ENCODE measurements at regions not wholly inside any gene's neighbourhood (a gene's known extent, or its start where the extent isn't known, plus 50 kb on each side); places are given as distances from the start of the nearest gene placed in this dataset.
"Not testable (repeated sequence)": the region's sequence is repeated elsewhere in the genome, so short reads cannot be mapped to it uniquely, and the experiment has no call there.

DNA sequence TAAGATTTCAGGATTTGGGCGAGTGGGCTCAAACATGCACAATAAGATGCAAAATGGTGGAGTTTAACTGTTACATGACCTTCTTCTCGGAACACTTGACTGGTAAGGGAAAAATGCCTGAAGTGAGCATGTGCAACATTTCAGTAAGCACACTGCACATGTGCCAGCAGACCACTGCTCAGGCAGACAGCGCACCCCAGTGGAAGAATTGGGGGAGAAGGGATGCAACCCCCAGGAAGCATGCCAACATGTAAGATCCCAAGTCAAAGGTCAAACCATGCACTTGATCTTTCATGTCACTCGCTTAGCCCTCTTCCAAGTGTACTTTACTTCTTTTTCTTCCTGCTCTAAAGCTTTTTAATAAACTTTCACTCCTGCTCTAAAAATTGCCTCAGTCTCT is 256.3 kb downstream of the CENPC start:
- POLR2A ChIA-PET: no interaction called here
- H3K4me1 Mint-ChIP-seq (ENCODE audit: low read depth): no peaks in the 10 kb centered on the region
- H3K27ac Mint-ChIP-seq: no peak overlapping the region
- CTCF ChIA-PET: no interaction called here
- TF ChIP-seq, protein P1, sequence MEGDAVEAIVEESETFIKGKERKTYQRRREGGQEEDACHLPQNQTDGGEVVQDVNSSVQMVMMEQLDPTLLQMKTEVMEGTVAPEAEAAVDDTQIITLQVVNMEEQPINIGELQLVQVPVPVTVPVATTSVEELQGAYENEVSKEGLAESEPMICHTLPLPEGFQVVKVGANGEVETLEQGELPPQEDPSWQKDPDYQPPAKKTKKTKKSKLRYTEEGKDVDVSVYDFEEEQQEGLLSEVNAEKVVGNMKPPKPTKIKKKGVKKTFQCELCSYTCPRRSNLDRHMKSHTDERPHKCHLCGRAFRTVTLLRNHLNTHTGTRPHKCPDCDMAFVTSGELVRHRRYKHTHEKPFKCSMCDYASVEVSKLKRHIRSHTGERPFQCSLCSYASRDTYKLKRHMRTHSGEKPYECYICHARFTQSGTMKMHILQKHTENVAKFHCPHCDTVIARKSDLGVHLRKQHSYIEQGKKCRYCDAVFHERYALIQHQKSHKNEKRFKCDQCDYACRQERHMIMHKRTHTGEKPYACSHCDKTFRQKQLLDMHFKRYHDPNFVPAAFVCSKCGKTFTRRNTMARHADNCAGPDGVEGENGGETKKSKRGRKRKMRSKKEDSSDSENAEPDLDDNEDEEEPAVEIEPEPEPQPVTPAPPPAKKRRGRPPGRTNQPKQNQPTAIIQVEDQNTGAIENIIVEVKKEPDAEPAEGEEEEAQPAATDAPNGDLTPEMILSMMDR (IDR thresholded peaks at IDR 0.05): no peak
- DNase-seq (peak; percentile 52), ATAC-seq (peak; percentile 34)
- H3K4me3 Mint-ChIP-seq: no peak overlapping the region
- H3K36me3 Mint-ChIP-seq (ENCODE audit: low read depth): no peaks in the 10 kb centered on the region
- no peaks in the 10 kb centered on the region for H3K27me3 Mint-ChIP-seq
- intact Hi-C loops (cut with micrococcal nuclease): no loop called here
- H3K9me3 Mint-ChIP-seq: no peaks in the 10 kb centered on the region

DNA sequence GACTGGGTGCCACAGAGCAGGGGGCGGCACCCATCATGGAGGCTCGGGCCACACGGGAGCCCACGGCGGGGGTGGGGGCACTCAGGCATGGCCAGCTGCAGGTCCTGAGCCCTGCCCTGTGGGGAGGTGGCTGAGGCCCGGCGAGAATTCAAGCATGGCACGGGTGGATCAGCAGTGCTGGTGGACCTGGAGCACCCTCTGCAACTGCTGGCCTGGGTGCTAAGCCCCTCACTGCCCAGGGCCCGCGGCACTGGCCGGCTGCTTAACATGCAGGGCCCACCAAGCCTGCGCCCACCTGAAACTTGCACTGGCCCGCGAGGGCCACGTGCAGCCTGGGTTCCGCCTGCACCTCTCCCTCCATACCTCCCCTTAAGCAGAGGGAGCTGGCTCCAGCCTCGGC is 258.6 kb downstream of the CENPC start:
- Mint-ChIP-seq H3K4me3 (no peak overlapping the region), H3K27ac (no peak overlapping the region), H3K4me1 (ENCODE audit: low read depth) (no peaks in the 10 kb centered on the region), H3K36me3 (ENCODE audit: low read depth) (no peaks in the 10 kb centered on the region), H3K9me3 (no peaks in the 10 kb centered on the region), H3K27me3 (no peaks in the 10 kb centered on the region)
- ChIA-PET POLR2A (no interaction called here), CTCF (no interaction called here)
- TF ChIP-seq, protein P1 (IDR thresholded peaks at IDR 0.05): no peak
- ATAC-seq (no peak), DNase-seq (no peak)
- intact Hi-C loops (cut with micrococcal nuclease): no loop called here

DNA sequence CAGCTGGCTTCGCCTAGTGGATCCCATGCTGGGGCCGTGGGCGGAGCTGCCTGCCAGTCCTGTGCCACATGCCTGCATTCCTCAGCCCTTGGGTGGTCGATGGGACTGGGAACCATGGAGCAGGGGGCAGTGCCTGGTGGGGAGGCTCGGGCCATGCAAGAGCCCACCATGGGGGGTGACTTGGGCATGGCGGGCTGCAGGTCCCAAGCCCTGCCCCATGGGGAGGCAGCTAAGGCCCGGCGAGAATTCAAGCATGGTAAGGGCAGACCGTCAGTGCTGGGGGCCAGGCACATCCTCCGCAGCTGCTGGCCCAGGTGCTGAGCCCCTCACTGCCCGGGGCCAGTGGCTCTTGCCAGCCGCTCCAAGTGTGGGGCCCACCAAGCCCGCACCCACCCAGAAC is 262.6 kb downstream of the CENPC start:
- no peak for DNase-seq
- POLR2A ChIA-PET: no interaction called here
- no peak overlapping the region for H3K27ac Mint-ChIP-seq
- no peaks in the 10 kb centered on the region for H3K27me3 Mint-ChIP-seq
- H3K4me1 Mint-ChIP-seq (ENCODE audit: low read depth): no peaks in the 10 kb centered on the region
- no peak overlapping the region for H3K4me3 Mint-ChIP-seq
- TF ChIP-seq, protein P1 (IDR thresholded peaks at IDR 0.05): no peak
- ATAC-seq: no peak
- no peaks in the 10 kb centered on the region for H3K9me3 Mint-ChIP-seq
- CTCF ChIA-PET: interaction anchor here (0.9 kb wide), 1 partner anchor 195 kb away, joined by 3 read pairs; no protein-coding TSS in a partner anchor
- no peaks in the 10 kb centered on the region for H3K36me3 Mint-ChIP-seq (ENCODE audit: low read depth)
- intact Hi-C loops (cut with micrococcal nuclease): no loop called here

DNA sequence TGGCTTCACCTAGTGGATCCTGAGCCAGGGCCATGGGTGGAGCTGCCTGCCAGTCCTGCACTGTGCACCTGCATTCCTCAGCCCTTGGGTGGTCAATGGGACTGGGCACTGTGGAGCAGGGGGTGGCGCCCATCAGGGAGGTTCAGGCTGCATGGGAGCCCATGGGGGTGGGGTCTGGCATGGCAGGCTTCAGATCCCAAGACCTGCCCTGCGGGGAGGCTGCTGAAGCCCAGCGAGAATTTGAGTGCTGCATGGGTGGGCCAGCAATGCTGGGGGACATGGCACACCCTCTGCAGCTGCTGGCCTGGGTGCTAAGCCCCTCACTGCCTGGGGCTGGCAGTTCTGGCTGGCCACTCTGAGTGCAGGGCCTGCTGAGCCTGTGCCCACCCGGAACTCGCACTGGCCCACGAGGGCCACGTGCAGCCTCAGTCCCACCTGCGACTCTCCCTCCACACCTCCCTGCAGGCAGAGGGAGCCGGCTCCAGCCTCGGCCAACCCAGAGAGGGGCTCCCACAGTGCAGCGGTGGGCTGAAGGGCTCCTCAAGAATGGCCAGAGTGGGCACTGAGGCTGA is 270.0 kb downstream of the CENPC start:
- intact Hi-C loops (cut with micrococcal nuclease): no loop called here
- H3K27ac Mint-ChIP-seq: no peak overlapping the region
- CTCF ChIA-PET: no interaction called here
- H3K4me3 Mint-ChIP-seq: no peak overlapping the region
- TF ChIP-seq, protein P1 (IDR thresholded peaks at IDR 0.05): no peak
- peaks cover 1% of the 10 kb centered on the region for H3K9me3 Mint-ChIP-seq
- no peaks in the 10 kb centered on the region for H3K4me1 Mint-ChIP-seq (ENCODE audit: low read depth)
- no peak for DNase-seq
- no peaks in the 10 kb centered on the region for H3K27me3 Mint-ChIP-seq
- H3K36me3 Mint-ChIP-seq (ENCODE audit: low read depth): no peaks in the 10 kb centered on the region
- POLR2A ChIA-PET: no interaction called here
- ATAC-seq: no peak

DNA sequence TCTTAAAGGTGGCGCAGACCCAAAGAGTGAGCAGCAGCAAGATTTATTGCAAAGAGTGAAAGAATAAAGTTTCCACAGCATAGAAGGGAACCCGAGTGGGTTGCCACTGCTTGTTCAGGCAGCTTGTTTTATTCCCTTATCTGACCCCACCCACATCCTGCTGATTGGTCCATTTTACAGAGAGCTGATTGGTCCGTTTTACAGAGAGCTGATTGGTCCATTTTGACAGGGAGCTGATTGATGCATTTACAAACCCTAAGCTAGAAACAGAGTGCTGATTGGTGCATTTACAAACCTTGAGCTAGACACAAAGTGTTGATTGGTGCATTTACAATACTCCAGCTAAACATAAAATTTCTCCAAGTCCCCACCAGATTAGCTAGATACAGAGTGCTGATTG is 270.6 kb downstream of the CENPC start:
- intact Hi-C loops (cut with micrococcal nuclease); DNase-seq; CTCF ChIA-PET; H3K4me1 Mint-ChIP-seq (ENCODE audit: low read depth); H3K4me3 Mint-ChIP-seq; H3K27me3 Mint-ChIP-seq; ATAC-seq; POLR2A ChIA-PET; H3K27ac Mint-ChIP-seq; H3K9me3 Mint-ChIP-seq; H3K36me3 Mint-ChIP-seq (ENCODE audit: low read depth): not testable (repeated sequence)

DNA sequence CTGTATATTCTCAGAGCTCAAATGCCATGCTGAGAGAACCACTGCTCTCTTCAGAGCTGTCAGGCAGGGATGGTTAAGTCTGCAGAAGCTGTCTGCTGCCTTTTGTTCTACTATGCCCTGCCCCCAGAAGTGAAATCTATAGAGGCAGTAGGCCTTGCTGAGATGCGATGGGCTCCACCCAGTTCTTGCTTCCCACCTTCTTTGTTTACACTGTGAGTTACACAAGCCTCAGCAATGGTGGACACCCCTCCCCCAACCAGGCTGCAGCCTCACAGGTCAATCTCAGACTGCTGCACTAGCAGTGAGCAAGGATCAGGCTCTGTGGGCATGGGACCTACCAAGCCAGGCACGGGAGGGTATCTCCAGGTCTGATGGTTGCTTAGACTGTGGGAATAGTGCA is 271.6 kb downstream of the CENPC start:
- Mint-ChIP-seq H3K9me3 (peaks cover 1% of the 10 kb centered on the region), H3K27ac (no peak overlapping the region), H3K27me3 (no peaks in the 10 kb centered on the region), H3K4me3 (no peak overlapping the region), H3K36me3 (ENCODE audit: low read depth) (no peaks in the 10 kb centered on the region), H3K4me1 (ENCODE audit: low read depth) (no peaks in the 10 kb centered on the region)
- intact Hi-C loops (cut with micrococcal nuclease): no loop called here
- DNase-seq: no peak
- POLR2A ChIA-PET: no interaction called here
- TF ChIP-seq, protein P1 (IDR thresholded peaks at IDR 0.05): no peak
- CTCF ChIA-PET: no interaction called here
- ATAC-seq: no peak

All from activated CD8-positive, alpha-beta T cell treated with anti-CD3 and anti-CD28 coated beads for 36 hours (primary cell).